Epithelial cell of esophagus (primary cell): ENCODE measurements at regions not wholly inside any gene's neighbourhood (a gene's known extent, or its start where the extent isn't known, plus 50 kb on each side); places are given as distances from the start of the nearest gene placed in this dataset.

Experiments used
- DNase-seq: peaks from one replicate; pipeline ENCODE4 v3.0.0; 2010; ENCODE audit warnings: low read depth
- H3K4me3 ChIP-seq: 2 replicates; pipeline ENCODE4 v1.5.1; 2011; ENCODE audit warnings: mild to moderate bottlenecking, low read length, control low read depth
- TF ChIP-seq, protein P1 (sequence below): IDR thresholded peaks from 2 replicates; pipeline ENCODE4 v1.5.1; 2011; ENCODE audit warnings: low read depth, mild to moderate bottlenecking, low read length, control low read depth, inconsistent platforms; ENCODE audit not compliant: insufficient read depth; ENCODE audit errors: missing control alignments

DNA sequence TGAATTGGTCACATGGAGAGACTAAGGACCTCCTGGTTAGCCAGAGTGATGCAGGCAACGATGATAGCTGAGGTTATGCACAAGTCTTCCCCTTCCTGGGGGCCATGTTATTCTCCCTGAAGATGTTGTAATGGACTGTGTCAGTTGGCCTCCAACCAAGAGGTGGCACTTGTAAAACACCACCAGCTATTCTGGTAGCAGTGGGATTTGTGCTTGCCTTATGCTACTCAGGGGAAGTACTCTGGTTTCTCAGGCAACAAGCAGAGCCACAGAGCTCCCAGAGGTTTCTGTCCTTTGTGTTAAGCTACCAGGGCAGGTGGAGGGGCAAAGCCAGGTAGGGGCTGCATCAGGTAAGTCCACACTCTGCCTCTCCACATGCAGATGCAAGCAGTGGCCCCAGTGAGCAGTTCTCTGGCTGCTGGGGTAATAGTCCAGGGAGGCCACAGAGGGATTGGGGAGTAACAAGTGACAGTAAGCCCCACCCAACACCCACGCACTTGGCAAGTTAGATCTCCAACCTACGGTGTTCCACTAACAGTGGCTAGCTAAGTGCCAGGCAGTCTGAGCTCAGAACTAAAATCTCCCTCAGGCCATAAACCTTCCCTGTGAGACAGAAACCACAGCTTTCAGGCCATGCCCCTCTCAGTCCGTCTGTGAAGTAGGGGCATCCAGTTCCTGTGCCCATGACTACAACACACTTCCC lies 99.7 kb downstream of the RND3 start:
- H3K4me3 ChIP-seq: no peak overlapping the region
- no peak for DNase-seq
- TF ChIP-seq, protein P1, sequence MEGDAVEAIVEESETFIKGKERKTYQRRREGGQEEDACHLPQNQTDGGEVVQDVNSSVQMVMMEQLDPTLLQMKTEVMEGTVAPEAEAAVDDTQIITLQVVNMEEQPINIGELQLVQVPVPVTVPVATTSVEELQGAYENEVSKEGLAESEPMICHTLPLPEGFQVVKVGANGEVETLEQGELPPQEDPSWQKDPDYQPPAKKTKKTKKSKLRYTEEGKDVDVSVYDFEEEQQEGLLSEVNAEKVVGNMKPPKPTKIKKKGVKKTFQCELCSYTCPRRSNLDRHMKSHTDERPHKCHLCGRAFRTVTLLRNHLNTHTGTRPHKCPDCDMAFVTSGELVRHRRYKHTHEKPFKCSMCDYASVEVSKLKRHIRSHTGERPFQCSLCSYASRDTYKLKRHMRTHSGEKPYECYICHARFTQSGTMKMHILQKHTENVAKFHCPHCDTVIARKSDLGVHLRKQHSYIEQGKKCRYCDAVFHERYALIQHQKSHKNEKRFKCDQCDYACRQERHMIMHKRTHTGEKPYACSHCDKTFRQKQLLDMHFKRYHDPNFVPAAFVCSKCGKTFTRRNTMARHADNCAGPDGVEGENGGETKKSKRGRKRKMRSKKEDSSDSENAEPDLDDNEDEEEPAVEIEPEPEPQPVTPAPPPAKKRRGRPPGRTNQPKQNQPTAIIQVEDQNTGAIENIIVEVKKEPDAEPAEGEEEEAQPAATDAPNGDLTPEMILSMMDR: no peak

DNA sequence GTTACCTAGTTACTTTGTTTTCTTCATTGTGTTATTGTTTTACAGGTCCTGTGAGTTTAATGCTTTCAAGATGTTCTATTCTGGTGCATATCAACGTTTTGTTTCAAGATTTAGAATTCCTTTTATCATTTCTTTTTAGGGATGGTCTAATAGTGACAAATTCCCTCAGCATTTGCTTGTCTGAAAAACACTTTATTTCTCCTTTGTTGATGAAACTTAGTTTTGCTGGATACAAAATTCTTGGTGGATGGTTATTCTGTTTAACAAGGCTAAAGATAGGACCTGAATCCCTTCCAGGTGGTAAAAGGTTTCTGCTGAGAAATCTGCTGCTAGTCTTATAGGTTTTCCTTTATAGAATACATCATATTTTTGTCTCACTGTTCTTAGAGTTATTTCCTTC lies 102.3 kb downstream of the RND3 start:
- TF ChIP-seq, protein P1: no peak
- no peak for DNase-seq

DNA sequence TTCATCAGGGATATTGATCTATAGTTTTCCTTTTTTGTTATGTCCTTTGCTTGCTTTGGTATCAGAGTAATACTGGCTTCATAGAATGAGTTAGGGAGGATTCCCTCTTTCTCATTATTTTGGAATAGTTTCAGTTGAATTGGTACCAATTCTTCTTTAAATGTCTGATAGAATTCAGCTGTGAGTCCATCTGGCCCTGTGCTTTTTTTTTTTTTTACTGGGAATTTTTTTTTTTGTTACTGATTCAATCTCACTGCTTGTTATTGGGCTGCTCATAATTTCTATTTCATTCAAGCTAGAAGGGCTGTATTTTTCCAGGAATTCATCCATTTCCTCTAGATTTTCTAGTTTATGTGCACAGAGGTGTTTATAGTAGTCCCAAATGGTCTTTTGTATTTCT lies 103.9 kb downstream of the RND3 start:
- H3K4me3 ChIP-seq: no peak overlapping the region
- DNase-seq: no peak
- TF ChIP-seq, protein P1: no peak

More for the DNA sequence above, 102.3 kb downstream of the RND3 start:
- no peak overlapping the region for H3K4me3 ChIP-seq

DNA sequence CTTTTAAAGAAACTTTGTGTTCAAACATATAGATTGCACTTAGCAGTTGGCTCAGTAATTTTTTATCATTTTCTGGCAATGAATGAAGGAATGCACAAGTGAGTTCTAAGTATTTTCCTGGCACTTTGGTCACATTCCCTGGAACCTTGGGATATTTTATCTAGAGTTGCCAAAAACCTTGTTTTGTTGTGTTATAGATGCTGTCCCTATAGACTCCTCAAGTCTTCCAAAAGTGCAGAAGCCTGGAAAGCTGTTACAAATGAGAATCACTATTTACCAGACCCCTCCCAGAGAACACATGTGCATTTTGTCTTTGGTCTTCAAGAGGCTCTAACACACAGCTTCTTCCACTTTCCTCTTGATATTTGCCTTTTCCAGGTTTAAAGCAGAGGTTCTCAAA lies 108.3 kb downstream of the RND3 start:
- TF ChIP-seq, protein P1: no peak
- H3K4me3 ChIP-seq: no peak overlapping the region
- DNase-seq: no peak

DNA sequence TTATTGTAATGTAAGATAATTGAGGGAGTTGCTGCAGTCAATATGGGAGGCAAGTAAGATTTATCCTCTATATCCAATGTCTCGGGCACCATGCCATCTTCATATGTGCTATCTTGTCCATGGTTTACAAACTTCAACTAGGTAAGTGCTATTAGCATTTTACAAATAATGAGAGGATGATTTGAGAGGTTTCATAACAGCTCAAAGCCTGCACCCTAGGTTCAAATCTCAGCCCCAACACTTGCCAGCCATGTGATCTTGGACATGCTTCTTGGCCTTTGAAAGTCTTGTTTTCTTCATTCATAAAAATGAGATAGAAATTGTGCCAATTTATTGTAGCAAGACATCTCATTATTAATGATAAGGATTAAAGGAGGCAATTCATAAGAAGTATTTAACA lies 108.8 kb downstream of the RND3 start:
- no peak overlapping the region for H3K4me3 ChIP-seq
- TF ChIP-seq, protein P1: no peak
- no peak for DNase-seq

DNA sequence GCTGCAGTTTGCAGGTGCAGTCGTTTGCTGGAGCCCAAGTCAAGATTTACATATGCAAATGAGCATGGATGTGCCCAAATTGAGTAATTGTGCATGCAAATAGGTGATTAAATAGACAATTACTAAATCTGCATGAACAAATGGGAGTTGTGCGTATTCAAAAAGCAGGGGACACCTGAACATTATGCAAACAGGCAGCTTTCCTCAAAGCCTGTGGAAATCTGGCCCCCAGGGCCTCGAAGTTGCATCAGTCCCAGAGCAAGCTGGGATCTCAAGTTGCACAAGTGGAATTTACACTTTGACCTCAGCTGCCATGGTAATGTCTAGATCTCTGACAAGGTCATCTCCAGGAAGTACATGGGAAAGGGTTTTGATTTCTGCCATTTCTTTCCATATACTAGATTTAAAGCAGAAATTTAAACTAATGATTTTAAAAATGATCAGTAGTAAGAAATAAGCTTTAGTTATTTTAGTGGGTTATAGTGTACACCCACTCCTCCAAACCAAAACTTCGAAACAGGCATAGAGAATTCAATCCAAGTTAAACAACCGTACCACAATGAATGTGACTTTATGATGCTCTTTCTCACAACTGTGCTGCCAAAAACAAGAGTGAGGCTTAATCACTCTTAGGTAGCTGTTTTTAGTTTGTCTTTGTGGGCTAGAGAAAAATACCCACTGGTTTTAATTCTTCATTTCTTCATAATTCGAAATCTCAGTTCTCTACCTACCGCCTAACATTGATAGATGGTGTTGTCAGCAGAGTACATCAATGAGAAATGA lies 110.7 kb downstream of the RND3 start:
- TF ChIP-seq, protein P1: no peak
- H3K4me3 ChIP-seq: no peak overlapping the region
- peak; percentile 40 for DNase-seq
